Mesenchymal stem cell (in vitro differentiated cells and primary cell): ENCODE measurements at regions not wholly inside any gene's neighbourhood (a gene's known extent, or its start where the extent isn't known, plus 50 kb on each side); places are given as distances from the start of the nearest gene placed in this dataset.

Source experiments
- DNase-seq: peaks from one replicate; pipeline ENCODE4 v3.0.0-alpha.2; 2013
- H2AFZ ChIP-seq: one replicate; pipeline ENCODE4 v1.6.1; 2013; ENCODE audit warnings: low read depth, mild to moderate bottlenecking, control low read depth, inconsistent platforms, low read length, moderate library complexity
- H2AK5ac ChIP-seq: 2 replicates; pipeline ENCODE4 v1.6.1; 2013; ENCODE audit warnings: low read length, moderate library complexity, mild to moderate bottlenecking, inconsistent platforms; ENCODE audit not compliant: severe bottlenecking
- H2BK120ac ChIP-seq: one replicate; pipeline ENCODE4 v1.6.1; 2013; ENCODE audit warnings: low read depth, mild to moderate bottlenecking, inconsistent platforms, low read length, moderate library complexity
- H2BK12ac ChIP-seq, 2 experiments: one replicate each; pipeline ENCODE4 v1.6.1; 2013; ENCODE audit warnings: inconsistent platforms in 2 of 2, low read length in 2 of 2, mild to moderate bottlenecking in 2 of 2, moderate library complexity in 2 of 2, control low read depth in 1 of 2
- H2BK15ac ChIP-seq: one replicate; pipeline ENCODE4 v1.6.1; 2013; ENCODE audit warnings: mild to moderate bottlenecking, low read depth, inconsistent platforms; ENCODE audit not compliant: poor library complexity, severe bottlenecking
- H2BK5ac ChIP-seq: 2 replicates; pipeline ENCODE4 v1.6.1; 2013; ENCODE audit warnings: low read depth, mild to moderate bottlenecking, low read length, control low read depth, inconsistent platforms; ENCODE audit not compliant: poor library complexity, severe bottlenecking
- H3K14ac ChIP-seq, 2 experiments: one replicate each; pipeline ENCODE4 v1.6.1; 2013; ENCODE audit warnings: inconsistent platforms in 2 of 2, low read length in 2 of 2, control low read depth in 1 of 2, mild to moderate bottlenecking in 1 of 2, moderate library complexity in 1 of 2
- H3K18ac ChIP-seq, 2 experiments: one replicate each; pipeline ENCODE4 v1.6.1; 2013; ENCODE audit warnings: inconsistent platforms in 2 of 2, low read length in 2 of 2, control low read depth in 1 of 2, low read depth in 1 of 2, mild to moderate bottlenecking in 1 of 2
- H3K23ac ChIP-seq, 2 experiments: one replicate each; pipeline ENCODE4 v1.6.1; 2013; ENCODE audit warnings: inconsistent platforms in 2 of 2, low read length in 2 of 2, mild to moderate bottlenecking in 2 of 2, moderate library complexity in 2 of 2, control low read depth in 1 of 2
- H3K27ac ChIP-seq: 2 replicates; pipeline ENCODE4 v1.5.1; 2013; ENCODE audit warnings: mild to moderate bottlenecking, moderate library complexity, low read length, control low read depth, inconsistent platforms; ENCODE audit not compliant: poor library complexity, severe bottlenecking
- H3K27me3 ChIP-seq, 2 experiments: 2 replicates each; pipeline versions ENCODE4 v1.6.1 to v1.7.0; 2013; ENCODE audit warnings: low read length in 2 of 2, mild to moderate bottlenecking in 2 of 2, moderate library complexity in 2 of 2, control low read depth in 1 of 2, inconsistent platforms in 1 of 2; ENCODE audit not compliant: control insufficient read depth in 1 of 2, insufficient read depth in 1 of 2
- H3K36me3 ChIP-seq, 2 experiments: 2 replicates each; pipeline versions ENCODE4 v1.6.1 to v1.7.0; 2013; ENCODE audit warnings: low read length in 2 of 2, control low read depth in 1 of 2, inconsistent platforms in 1 of 2, low read depth in 1 of 2, mild to moderate bottlenecking in 1 of 2; ENCODE audit not compliant: insufficient read depth in 2 of 2, control insufficient read depth in 1 of 2
- H3K4ac ChIP-seq, 2 experiments: one replicate each; pipeline ENCODE4 v1.6.1; 2013; ENCODE audit warnings: inconsistent platforms in 2 of 2, low read length in 2 of 2, mild to moderate bottlenecking in 2 of 2, moderate library complexity in 2 of 2, control low read depth in 1 of 2, low read depth in 1 of 2
- H3K4me1 ChIP-seq: 2 replicates; pipeline ENCODE4 v1.6.1; 2013; ENCODE audit warnings: low read depth, low read length, control low read depth; ENCODE audit not compliant: control insufficient read depth, insufficient read depth
- H3K4me2 ChIP-seq: 2 replicates; pipeline ENCODE4 v1.6.1; 2013; ENCODE audit warnings: low read length, mild to moderate bottlenecking, inconsistent platforms; ENCODE audit not compliant: poor library complexity, severe bottlenecking
- H3K4me3 ChIP-seq, 2 experiments: 2 replicates each; pipeline versions ENCODE4 v1.5.1 to v1.7.0; 2013; ENCODE audit warnings: low read length in 2 of 2, mild to moderate bottlenecking in 2 of 2, control low read depth in 1 of 2, low read depth in 1 of 2; ENCODE audit not compliant: insufficient read depth in 1 of 2
- H3K79me1 ChIP-seq: replicated peaks from 2 replicates; pipeline ENCODE4 v1.6.1; 2013; ENCODE audit warnings: mild to moderate bottlenecking, control low read depth, low read length, inconsistent platforms; ENCODE audit not compliant: poor library complexity, severe bottlenecking
- H3K9ac ChIP-seq: 2 replicates; pipeline ENCODE4 v1.7.0; 2013; ENCODE audit warnings: mild to moderate bottlenecking, low read length, moderate library complexity
- H3K9me3 ChIP-seq: 2 replicates; pipeline ENCODE4 v1.7.0; 2013; ENCODE audit warnings: mild to moderate bottlenecking, low read length; ENCODE audit not compliant: control insufficient read depth
- H4K8ac ChIP-seq: one replicate; pipeline ENCODE4 v1.6.1; 2013; ENCODE audit warnings: inconsistent platforms, mild to moderate bottlenecking, low read length, moderate library complexity
- H4K91ac ChIP-seq: one replicate; pipeline ENCODE4 v1.6.1; 2013; ENCODE audit warnings: mild to moderate bottlenecking, low read length, inconsistent platforms
- WGBS: methylation state at CpG from one replicate; pipeline ENCODE4 v1.1.7; 2013; ENCODE audit warnings: mixed read lengths; 5-methylcytosine and 5-hydroxymethylcytosine counted together

GRCh38 chr21:35328856-35329455 lies 279.9 kb upstream of the RUNX1 start:
- no peaks in the 10 kb centered on the region for H3K9me3 ChIP-seq
- H3K79me1 ChIP-seq: no peaks in the 10 kb centered on the region
- H2AFZ ChIP-seq: no peak overlapping the region
- no peak overlapping the region for H3K14ac ChIP-seq
- no peak overlapping the region for H3K27ac ChIP-seq
- peak overlapping the region; percentile 19 for H4K8ac ChIP-seq
- no peak overlapping the region for H2BK120ac ChIP-seq
- H3K27me3 ChIP-seq: peaks cover 0 to 53% of the 10 kb centered on the region in 2 experiments
- H3K9ac ChIP-seq: no peak overlapping the region
- DNase-seq: no peak
- no peak overlapping the region for H3K4ac ChIP-seq
- no peak overlapping the region for H3K18ac ChIP-seq
- H3K4me3 ChIP-seq: no peak overlapping the region
- H3K36me3 ChIP-seq: no peaks in the 10 kb centered on the region
- H2BK15ac ChIP-seq: no peak overlapping the region
- no peak overlapping the region for H2AK5ac ChIP-seq
- H4K91ac ChIP-seq: no peak overlapping the region
- 78% methylated on average over 6 of the region's 6 CpGs for WGBS
- no peak overlapping the region for H3K23ac ChIP-seq
- H3K4me2 ChIP-seq: no peak overlapping the region
- H2BK5ac ChIP-seq: no peak overlapping the region
- H3K4me1 ChIP-seq: peaks cover 5% of the 10 kb centered on the region
- H2BK12ac ChIP-seq: no peak overlapping the region

- H3K23ac ChIP-seq: peak overlapping the region in 1 of 2 experiments; percentile 57
- H2AK5ac ChIP-seq: no peak overlapping the region
- no peak overlapping the region for H3K4me3 ChIP-seq
- no peak overlapping the region for H4K8ac ChIP-seq
- no peak for DNase-seq
- H3K36me3 ChIP-seq: no peaks in the 10 kb centered on the region
- H2BK120ac ChIP-seq: no peak overlapping the region
- H3K18ac ChIP-seq: peak overlapping the region in 1 of 2 experiments; percentile 55
- no peak overlapping the region for H2BK15ac ChIP-seq
- H3K4me1 ChIP-seq: peaks cover 5% of the 10 kb centered on the region
- no peaks in the 10 kb centered on the region for H3K9me3 ChIP-seq
- no peak overlapping the region for H3K9ac ChIP-seq
- 94% methylated on average over 2 of the region's 2 CpGs for WGBS
- H3K4ac ChIP-seq: peak overlapping the region in 1 of 2 experiments; percentile 19
- H2BK5ac ChIP-seq: no peak overlapping the region
- H3K4me2 ChIP-seq: no peak overlapping the region
- no peaks in the 10 kb centered on the region for H3K79me1 ChIP-seq
- H3K14ac ChIP-seq: no peak overlapping the region
- no peak overlapping the region for H3K27ac ChIP-seq
- peak overlapping the region in 1 of 2 experiments; percentile 86 for H2BK12ac ChIP-seq
- peaks cover 0 to 46% of the 10 kb centered on the region in 2 experiments for H3K27me3 ChIP-seq
- H2AFZ ChIP-seq: no peak overlapping the region
- H4K91ac ChIP-seq: no peak overlapping the region
Measured at GRCh38 chr21:35326677-35327076, 277.6 kb upstream of the RUNX1 start.

GRCh38 chr21:35325953-35326352 lies 276.9 kb upstream of the RUNX1 start:
- no peak overlapping the region for H2AK5ac ChIP-seq
- H3K9ac ChIP-seq: no peak overlapping the region
- no peak overlapping the region for H3K4me3 ChIP-seq
- H3K4me1 ChIP-seq: peaks cover 5% of the 10 kb centered on the region
- no peak overlapping the region for H3K4me2 ChIP-seq
- H3K79me1 ChIP-seq: no peaks in the 10 kb centered on the region
- peak overlapping the region; percentile 38 for H2BK120ac ChIP-seq
- no peak for DNase-seq
- H3K14ac ChIP-seq: no peak overlapping the region
- no peak overlapping the region for H2AFZ ChIP-seq
- WGBS: 75% methylated on average over 2 of the region's 2 CpGs
- H3K36me3 ChIP-seq: no peaks in the 10 kb centered on the region
- no peak overlapping the region for H3K23ac ChIP-seq
- no peak overlapping the region for H4K91ac ChIP-seq
- H2BK5ac ChIP-seq: no peak overlapping the region
- no peak overlapping the region for H3K18ac ChIP-seq
- H2BK12ac ChIP-seq: peak overlapping the region in 1 of 2 experiments; percentile 74
- no peak overlapping the region for H3K27ac ChIP-seq
- no peak overlapping the region for H2BK15ac ChIP-seq
- no peak overlapping the region for H4K8ac ChIP-seq
- peaks cover 0 to 54% of the 10 kb centered on the region in 2 experiments for H3K27me3 ChIP-seq
- no peaks in the 10 kb centered on the region for H3K9me3 ChIP-seq
- no peak overlapping the region for H3K4ac ChIP-seq

GRCh38 chr21:35324372-35325220 lies 275.5 kb upstream of the RUNX1 start:
- Histone ChIP-seq H2BK5ac (peak overlapping the region; percentile 53), H3K27me3 (peaks cover 0 to 64% of the 10 kb centered on the region in 2 experiments), H3K4me2 (peak overlapping the region; percentile 46), H4K8ac (peak overlapping the region; percentile 95), H3K9ac (peak overlapping the region; percentile 68), H3K23ac (no peak overlapping the region), H3K4ac (peak overlapping the region; percentile 89 to 95), H4K91ac (peak overlapping the region; percentile 67), H3K14ac (no peak overlapping the region), H3K27ac (peak overlapping the region; percentile 51), H2BK12ac (peak overlapping the region; percentile 91 to 99), H3K9me3 (no peaks in the 10 kb centered on the region), H3K4me3 (peak overlapping the region in 1 of 2 experiments; percentile 33), H3K36me3 (no peaks in the 10 kb centered on the region), H2BK15ac (no peak overlapping the region), H3K18ac (peak overlapping the region; percentile 86 to 94), H2AK5ac (no peak overlapping the region), H3K4me1 (peaks cover 5% of the 10 kb centered on the region), H2BK120ac (no peak overlapping the region), H3K79me1 (no peaks in the 10 kb centered on the region), H2AFZ (peak overlapping the region; percentile 74)
- 51% methylated on average over 14 of the region's 14 CpGs for WGBS
- peak; percentile 88 for DNase-seq
